ENCODE measurements at regions not wholly inside any gene's neighbourhood (a gene's known extent, or its start where the extent isn't known, plus 50 kb on each side); places are given as distances from the start of the nearest gene placed in this dataset.

- H3K27me3 ChIP-seq (ENCODE audit: low read depth), result peaks cover 89% of the 10 kb centered on the region
These were observed 57.3 kb upstream of the CCL1 start for GRCh38 chr17:34420254-34420766.

GRCh38 chr17:34416116-34416515 is 53.1 kb upstream of the CCL1 start:
- Histone ChIP-seq H3K27ac (replicated peaks) (no peak overlapping the region), H3K9me3 (replicated peaks) (no peaks in the 10 kb centered on the region), H3K27me3 (ENCODE audit: low read depth) (peaks cover 88% of the 10 kb centered on the region), H3K36me3 (no peaks in the 10 kb centered on the region), H3K4me1 (no peaks in the 10 kb centered on the region), H3K4me3 (no peak overlapping the region)
- no peak for DNase-seq
- no peak for TF ChIP-seq CTCF (IDR thresholded peaks at IDR 0.05; ENCODE audit: borderline replicate concordance)
- intact Hi-C loops (cut with micrococcal nuclease), result loop anchor here (10.0 kb wide), 1 partner anchor 229 kb away; no protein-coding TSS in a partner anchor

More at GRCh38 chr17:34420254-34420766, 57.3 kb upstream of the CCL1 start:
- peak; percentile 96 for TF ChIP-seq CTCF (IDR thresholded peaks at IDR 0.05; ENCODE audit: borderline replicate concordance)
- Histone ChIP-seq H3K27ac (replicated peaks) (no peak overlapping the region), H3K4me1 (no peaks in the 10 kb centered on the region), H3K36me3 (no peaks in the 10 kb centered on the region), H3K4me3 (no peak overlapping the region), H3K9me3 (replicated peaks) (no peaks in the 10 kb centered on the region)
- DNase-seq, result peak; percentile 43
- intact Hi-C loops (cut with micrococcal nuclease), result loop anchor here (10.0 kb wide), 2 partner anchors 94 to 694 kb away; partner anchors contain the start of gene RAD51D

GRCh38 chr17:34414339-34414738 is 51.3 kb upstream of the CCL1 start:
- H3K36me3 ChIP-seq, result no peaks in the 10 kb centered on the region
- peaks cover 95% of the 10 kb centered on the region for H3K27me3 ChIP-seq (ENCODE audit: low read depth)
- no peak overlapping the region for H3K27ac ChIP-seq (replicated peaks)
- no peaks in the 10 kb centered on the region for H3K4me1 ChIP-seq
- no peak for TF ChIP-seq CTCF (IDR thresholded peaks at IDR 0.05; ENCODE audit: borderline replicate concordance)
- no peaks in the 10 kb centered on the region for H3K9me3 ChIP-seq (replicated peaks)
- intact Hi-C loops (cut with micrococcal nuclease), result loop anchor here (10.0 kb wide), 1 partner anchor 230 kb away; no protein-coding TSS in a partner anchor
- no peak overlapping the region for H3K4me3 ChIP-seq
- no peak for DNase-seq

- TF ChIP-seq CTCF (IDR thresholded peaks at IDR 0.05; ENCODE audit: borderline replicate concordance), result no peak
- Histone ChIP-seq H3K4me1 (no peaks in the 10 kb centered on the region), H3K27me3 (ENCODE audit: low read depth) (peaks cover 95% of the 10 kb centered on the region), H3K4me3 (no peak overlapping the region), H3K36me3 (no peaks in the 10 kb centered on the region), H3K27ac (replicated peaks) (no peak overlapping the region), H3K9me3 (replicated peaks) (no peaks in the 10 kb centered on the region)
- intact Hi-C loops (cut with micrococcal nuclease), result loop anchor here (10.0 kb wide), 1 partner anchor 231 kb away; no protein-coding TSS in a partner anchor
- no peak for DNase-seq
These were observed 50.5 kb upstream of the CCL1 start for GRCh38 chr17:34413443-34414119.

- intact Hi-C loops (cut with micrococcal nuclease), result loop anchor here (10.0 kb wide), 1 partner anchor 232 kb away; no protein-coding TSS in a partner anchor
- no peak overlapping the region for H3K4me3 ChIP-seq
- TF ChIP-seq CTCF (IDR thresholded peaks at IDR 0.05; ENCODE audit: borderline replicate concordance), result no peak
These were observed 50.0 kb upstream of the CCL1 start for GRCh38 chr17:34412965-34413441.

More at GRCh38 chr17:34412965-34413441, 50.0 kb upstream of the CCL1 start:
- H3K36me3 ChIP-seq, result no peaks in the 10 kb centered on the region
- DNase-seq, result no peak
- peaks cover 95% of the 10 kb centered on the region for H3K27me3 ChIP-seq (ENCODE audit: low read depth)
- no peaks in the 10 kb centered on the region for H3K9me3 ChIP-seq (replicated peaks)
- no peaks in the 10 kb centered on the region for H3K4me1 ChIP-seq
- no peak overlapping the region for H3K27ac ChIP-seq (replicated peaks)
